ENCODE measurements at regions not wholly inside any gene's neighbourhood (a gene's known extent, or its start where the extent isn't known, plus 50 kb on each side); places are given as distances from the start of the nearest gene placed in this dataset.

DNA sequence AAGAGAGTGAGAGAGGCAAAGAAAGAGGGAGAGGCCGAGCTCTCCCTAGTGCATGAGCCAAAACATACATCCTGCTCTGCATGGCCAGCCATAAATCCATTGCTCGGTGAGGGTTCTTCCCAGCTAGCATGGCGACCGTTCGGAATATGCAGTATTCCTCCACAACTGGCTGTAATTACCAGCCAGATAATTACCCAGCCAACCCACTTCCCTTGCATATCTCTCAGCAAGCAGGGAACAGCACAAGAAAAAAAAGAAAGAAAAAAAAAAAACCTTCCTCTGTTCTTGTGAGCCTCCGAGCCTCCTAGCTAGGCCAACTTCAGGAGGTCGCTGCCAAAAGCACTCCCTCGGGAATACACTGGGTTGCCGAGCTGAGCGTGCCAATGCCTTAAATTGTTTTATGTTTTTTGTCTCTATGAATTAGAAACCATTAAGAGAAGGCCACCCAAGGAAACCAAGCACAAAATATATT lies 567.9 kb downstream of the MED13L start:
- TF ChIP-seq POLR2A (IDR thresholded peaks at IDR 0.05) (no peak), POLR2AphosphoS5 (IDR thresholded peaks at IDR 0.05) (no peak)
- TF ChIP-seq, protein P1, sequence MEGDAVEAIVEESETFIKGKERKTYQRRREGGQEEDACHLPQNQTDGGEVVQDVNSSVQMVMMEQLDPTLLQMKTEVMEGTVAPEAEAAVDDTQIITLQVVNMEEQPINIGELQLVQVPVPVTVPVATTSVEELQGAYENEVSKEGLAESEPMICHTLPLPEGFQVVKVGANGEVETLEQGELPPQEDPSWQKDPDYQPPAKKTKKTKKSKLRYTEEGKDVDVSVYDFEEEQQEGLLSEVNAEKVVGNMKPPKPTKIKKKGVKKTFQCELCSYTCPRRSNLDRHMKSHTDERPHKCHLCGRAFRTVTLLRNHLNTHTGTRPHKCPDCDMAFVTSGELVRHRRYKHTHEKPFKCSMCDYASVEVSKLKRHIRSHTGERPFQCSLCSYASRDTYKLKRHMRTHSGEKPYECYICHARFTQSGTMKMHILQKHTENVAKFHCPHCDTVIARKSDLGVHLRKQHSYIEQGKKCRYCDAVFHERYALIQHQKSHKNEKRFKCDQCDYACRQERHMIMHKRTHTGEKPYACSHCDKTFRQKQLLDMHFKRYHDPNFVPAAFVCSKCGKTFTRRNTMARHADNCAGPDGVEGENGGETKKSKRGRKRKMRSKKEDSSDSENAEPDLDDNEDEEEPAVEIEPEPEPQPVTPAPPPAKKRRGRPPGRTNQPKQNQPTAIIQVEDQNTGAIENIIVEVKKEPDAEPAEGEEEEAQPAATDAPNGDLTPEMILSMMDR (IDR thresholded peaks at IDR 0.05): no peak

All from upper lobe of left lung (tissue), 4 donors.